ENCODE measurements at regions not wholly inside any gene's neighbourhood (a gene's known extent, or its start where the extent isn't known, plus 50 kb on each side); places are given as distances from the start of the nearest gene placed in this dataset.

DNA sequence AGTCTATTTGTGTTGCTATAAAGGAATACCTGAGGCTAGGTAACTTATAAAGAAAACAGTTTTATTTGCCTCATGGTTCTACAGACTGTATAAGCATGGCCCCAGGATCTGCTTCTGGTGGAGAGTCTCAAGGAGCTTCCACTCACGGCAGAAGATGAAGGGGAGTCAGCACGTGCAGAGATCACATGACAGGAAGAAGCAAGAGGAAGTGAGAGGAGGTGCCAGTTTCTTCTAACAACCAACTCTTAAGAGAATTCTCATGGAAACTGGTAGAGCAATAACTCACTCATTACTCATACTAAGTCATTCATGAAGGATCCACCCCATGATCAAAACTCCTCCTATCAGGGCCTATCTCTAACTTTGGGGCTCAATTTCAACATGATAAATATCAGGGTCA lies 135.6 kb downstream of the DDX3Y start:
- TF ChIP-seq CTCF (IDR thresholded peaks at IDR 0.05) (no peak), POLR2A (IDR thresholded peaks at IDR 0.05) (no peak)
